ENCODE measurements at regions not wholly inside any gene's neighbourhood (a gene's known extent, or its start where the extent isn't known, plus 50 kb on each side); places are given as distances from the start of the nearest gene placed in this dataset.

DNA sequence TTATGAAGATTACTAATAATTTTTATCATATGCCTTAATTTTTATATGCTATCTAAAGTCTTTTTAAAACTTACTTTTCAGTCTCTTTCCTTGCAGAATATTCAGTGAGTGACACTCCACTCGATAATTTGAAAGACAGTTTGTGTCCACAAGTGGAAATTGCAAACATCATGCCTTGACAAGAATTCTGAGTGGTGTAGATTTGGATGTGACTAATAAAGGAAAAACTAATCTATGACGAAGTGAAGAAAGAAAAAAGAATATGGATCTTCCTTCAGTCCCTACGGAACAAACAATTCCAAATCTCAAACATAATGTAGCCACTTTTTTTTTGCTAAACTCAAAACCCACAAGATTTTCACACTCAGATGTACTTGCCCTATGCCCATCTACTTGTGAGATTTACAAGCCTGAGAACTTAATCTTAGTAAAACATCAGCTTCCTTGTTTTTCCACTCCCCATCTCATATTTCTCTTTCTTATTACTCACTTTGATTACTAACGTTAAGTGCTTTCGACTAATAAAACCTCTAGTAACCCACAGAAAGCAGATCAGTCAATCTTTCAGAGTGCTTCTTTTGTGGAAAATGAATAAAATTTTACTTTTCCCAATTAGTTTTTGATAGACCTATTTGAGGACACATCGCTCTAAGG, 1155.8 kb downstream of the GRIK2 start:
- no peak overlapping the region for H3K4me3 ChIP-seq (ENCODE audit: low read depth, low read length)
- TF ChIP-seq CTCF (IDR thresholded peaks at IDR 0.05; ENCODE audit: low read depth, low read length) = no peak

DNA sequence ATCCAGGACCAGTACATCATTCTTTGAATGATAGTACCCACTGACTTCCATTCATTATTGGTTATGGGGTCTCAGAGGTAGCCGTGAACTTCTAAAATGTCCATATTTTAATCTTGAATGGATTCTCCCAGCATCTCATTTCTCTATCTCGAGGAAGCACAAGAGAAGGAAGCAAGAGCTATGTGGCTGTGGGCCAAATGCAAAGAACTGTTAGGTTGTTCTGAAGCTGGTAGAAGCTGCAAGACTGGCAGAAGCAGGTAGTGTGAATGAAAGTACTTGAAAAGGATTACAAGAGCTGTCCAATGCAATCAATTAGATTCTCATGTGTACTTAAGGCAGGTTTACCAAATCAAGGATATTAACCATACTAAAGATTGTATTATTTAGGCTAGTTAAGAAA, 1131.8 kb downstream of the GRIK2 start:
- no peak overlapping the region for H3K4me3 ChIP-seq (ENCODE audit: low read depth, low read length)
- no peak for TF ChIP-seq CTCF (IDR thresholded peaks at IDR 0.05; ENCODE audit: low read depth, low read length)

DNA sequence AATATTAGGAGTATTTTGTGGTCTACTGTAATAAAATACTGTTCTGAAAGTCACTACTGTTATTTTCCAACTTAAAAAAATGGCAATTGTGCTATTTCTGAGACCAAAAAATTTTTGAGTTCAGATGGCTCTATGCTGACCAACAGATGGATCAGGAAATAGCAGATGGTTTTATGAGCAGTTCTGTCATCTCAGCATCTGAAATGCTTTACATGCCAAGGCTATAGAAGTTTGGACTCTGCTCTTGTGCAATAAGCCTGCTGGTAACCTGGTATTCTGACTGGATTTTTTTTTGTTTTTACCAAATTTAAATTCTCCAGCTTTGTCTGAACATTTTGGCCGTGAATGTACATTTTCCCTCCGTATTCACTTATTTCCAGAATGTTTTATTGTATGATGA, 1127.5 kb downstream of the GRIK2 start:
- no peak overlapping the region for H3K4me3 ChIP-seq (ENCODE audit: low read depth, low read length)
- TF ChIP-seq CTCF (IDR thresholded peaks at IDR 0.05; ENCODE audit: low read depth, low read length) = no peak

DNA sequence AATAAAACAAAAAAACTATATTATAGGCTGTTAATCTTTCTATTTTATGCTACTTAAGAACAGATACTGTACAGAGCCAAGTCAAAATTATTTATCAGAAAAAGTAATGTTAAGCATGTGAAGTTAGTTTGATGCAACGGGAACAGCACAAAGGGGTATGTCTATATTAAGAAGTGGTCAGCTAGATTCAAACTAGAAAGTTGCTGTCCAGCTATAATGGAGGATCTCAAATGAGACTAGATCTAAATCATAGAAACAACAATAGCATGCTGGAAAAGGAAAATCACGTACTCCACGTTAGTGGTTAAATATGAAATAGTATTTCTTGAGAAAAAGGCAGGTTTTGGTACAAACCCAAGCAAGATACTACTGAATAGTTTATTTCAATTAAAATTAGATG, 1124.0 kb downstream of the GRIK2 start:
- no peak overlapping the region for H3K4me3 ChIP-seq (ENCODE audit: low read depth, low read length)
- TF ChIP-seq CTCF (IDR thresholded peaks at IDR 0.05; ENCODE audit: low read depth, low read length) = no peak

DNA sequence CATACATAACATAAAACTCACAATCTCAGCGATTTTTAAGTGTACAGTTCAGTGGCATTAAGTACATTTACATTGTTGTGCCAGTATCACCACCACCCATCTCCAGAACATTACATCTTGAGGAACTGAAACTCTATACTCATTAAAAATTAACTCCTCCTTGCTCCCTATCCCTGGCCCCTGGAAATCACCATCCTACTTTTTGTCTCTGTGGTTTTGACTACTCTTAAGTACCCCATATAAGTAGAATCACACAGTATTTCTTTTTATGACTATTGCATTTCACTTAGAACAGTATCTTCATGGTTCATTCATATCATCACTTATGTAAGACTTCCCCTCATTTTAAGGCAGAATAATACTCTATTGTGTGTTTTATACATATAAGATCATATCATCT, 1108.1 kb downstream of the GRIK2 start:
- no peak for TF ChIP-seq CTCF (IDR thresholded peaks at IDR 0.05; ENCODE audit: low read depth, low read length)

GRCh38 chr6:102494808-102495207, 1101.3 kb downstream of the GRIK2 start:
- TF ChIP-seq CTCF (IDR thresholded peaks at IDR 0.05; ENCODE audit: low read depth, low read length) = no peak
- no peak overlapping the region for H3K4me3 ChIP-seq (ENCODE audit: low read depth, low read length)

More for the DNA sequence above, 1108.1 kb downstream of the GRIK2 start:
- H3K4me3 ChIP-seq (ENCODE audit: low read depth, low read length) = no peak overlapping the region

- no peak for TF ChIP-seq CTCF (IDR thresholded peaks at IDR 0.05; ENCODE audit: low read depth, low read length)
- no peak overlapping the region for H3K4me3 ChIP-seq (ENCODE audit: low read depth, low read length)
Measured at GRCh38 chr6:102493485-102493884, 1100.0 kb downstream of the GRIK2 start.
